ENCODE measurements at regions not wholly inside any gene's neighbourhood (a gene's known extent, or its start where the extent isn't known, plus 50 kb on each side); places are given as distances from the start of the nearest gene placed in this dataset.

DNA sequence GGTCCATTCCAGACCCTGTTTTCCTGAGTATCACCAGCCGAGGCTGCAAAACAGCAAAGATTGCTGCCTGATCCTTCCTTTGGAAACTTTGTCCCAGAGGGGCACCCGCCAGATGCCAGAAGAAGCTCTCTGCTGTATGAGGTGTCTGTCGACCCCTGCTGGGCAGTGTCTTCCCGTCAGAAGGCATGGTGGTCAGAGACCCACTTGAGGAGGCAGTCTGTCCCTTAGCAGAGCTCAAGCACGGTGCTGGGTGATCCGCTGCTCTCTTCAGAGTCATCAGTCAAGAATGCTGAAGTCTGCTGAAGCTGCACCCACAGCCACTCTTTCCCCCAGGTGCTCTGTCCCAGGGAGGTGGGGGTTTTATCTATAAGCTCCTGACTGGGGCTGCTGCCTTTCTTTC, 1121.2 kb downstream of the NSUN3 start:
- TF ChIP-seq EZH2 (IDR thresholded peaks at IDR 0.05) (no peak), FOXP2 (optimal IDR thresholded peaks at IDR 0.05; ENCODE audit: control extremely low read depth, extremely low read length, insufficient read depth) (no peak)

Data from SK-N-MC (cell line).